22Rv1 (cell line): ENCODE measurements at regions not wholly inside any gene's neighbourhood (a gene's known extent, or its start where the extent isn't known, plus 50 kb on each side); places are given as distances from the start of the nearest gene placed in this dataset.
"Not testable (repeated sequence)": the region's sequence is repeated elsewhere in the genome, so short reads cannot be mapped to it uniquely, and the experiment has no call there.

Source experiments
- ZFX ChIP-seq: fragments of 450-650 bp; IDR thresholded peaks from 2 replicates; pipeline ENCODE4 v1.6.1; 2017; ENCODE audit warnings: antibody characterized with exemption, borderline replicate concordance
- TF ChIP-seq, protein P1 (sequence below): fragments of 450-650 bp; IDR thresholded peaks from 2 replicates; pipeline ENCODE4 v1.5.1; 2017; ENCODE audit warnings: mild to moderate bottlenecking

DNA sequence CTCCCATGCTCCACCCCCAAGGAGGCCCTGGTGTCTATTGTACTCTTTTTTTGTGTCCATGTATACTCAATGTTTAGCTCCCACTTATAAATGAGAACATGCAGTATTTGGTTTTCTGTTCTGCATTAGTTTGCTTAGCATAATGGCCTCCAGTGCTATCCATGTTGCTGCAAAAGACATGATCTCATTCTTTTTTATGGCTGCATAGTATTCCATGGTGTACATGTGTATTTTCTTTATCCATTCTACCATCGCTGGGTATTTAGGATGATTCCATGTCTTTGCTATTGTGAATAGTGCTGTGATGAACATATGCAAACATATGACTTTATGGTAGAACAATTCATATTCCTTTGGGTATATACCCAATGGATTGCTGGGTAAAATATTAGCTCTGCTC, 138.1 kb upstream of the STK26 start:
- TF ChIP-seq, protein P1, sequence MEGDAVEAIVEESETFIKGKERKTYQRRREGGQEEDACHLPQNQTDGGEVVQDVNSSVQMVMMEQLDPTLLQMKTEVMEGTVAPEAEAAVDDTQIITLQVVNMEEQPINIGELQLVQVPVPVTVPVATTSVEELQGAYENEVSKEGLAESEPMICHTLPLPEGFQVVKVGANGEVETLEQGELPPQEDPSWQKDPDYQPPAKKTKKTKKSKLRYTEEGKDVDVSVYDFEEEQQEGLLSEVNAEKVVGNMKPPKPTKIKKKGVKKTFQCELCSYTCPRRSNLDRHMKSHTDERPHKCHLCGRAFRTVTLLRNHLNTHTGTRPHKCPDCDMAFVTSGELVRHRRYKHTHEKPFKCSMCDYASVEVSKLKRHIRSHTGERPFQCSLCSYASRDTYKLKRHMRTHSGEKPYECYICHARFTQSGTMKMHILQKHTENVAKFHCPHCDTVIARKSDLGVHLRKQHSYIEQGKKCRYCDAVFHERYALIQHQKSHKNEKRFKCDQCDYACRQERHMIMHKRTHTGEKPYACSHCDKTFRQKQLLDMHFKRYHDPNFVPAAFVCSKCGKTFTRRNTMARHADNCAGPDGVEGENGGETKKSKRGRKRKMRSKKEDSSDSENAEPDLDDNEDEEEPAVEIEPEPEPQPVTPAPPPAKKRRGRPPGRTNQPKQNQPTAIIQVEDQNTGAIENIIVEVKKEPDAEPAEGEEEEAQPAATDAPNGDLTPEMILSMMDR: not testable (repeated sequence)
- not testable (repeated sequence) for TF ChIP-seq ZFX
